B cell (primary cell): ENCODE measurements at regions not wholly inside any gene's neighbourhood (a gene's known extent, or its start where the extent isn't known, plus 50 kb on each side); places are given as distances from the start of the nearest gene placed in this dataset.

Experiments used
- ATAC-seq: fragments of 200-7000 bp; cut with Tn5 transposase; one replicate; pipeline ENCODE4 v1.10.0; 2021; ENCODE audit warnings: low read depth, mild to moderate bottlenecking, moderate number of reproducible peaks, moderate library complexity
- CTCF ChIA-PET: fragments of 350-600 bp; sonication (Branson Sonifier 250); formaldehyde crosslinking; loops from one replicate; lab custom pipeline; 2021; ENCODE audit warnings: antibody characterized with exemption, inconsistent platforms; lab: Charles Lee
- POLR2A ChIA-PET: fragments of 350-600 bp; sonication (Branson Sonifier 250); formaldehyde crosslinking; loops from one replicate; lab custom pipeline; 2021; ENCODE audit warnings: antibody characterized with exemption; lab: Charles Lee
- DNase-seq: peaks from one replicate; pipeline ENCODE4 v3.0.0; 2013
- H2AFZ ChIP-seq: 2 replicates; pipeline ENCODE4 v1.6.1; 2012; ENCODE audit warnings: mild to moderate bottlenecking, low read depth, low read length; ENCODE audit not compliant: insufficient read depth, poor library complexity, severe bottlenecking
- H3K27ac ChIP-seq, 2 donors: 1 replicate in 1 of 2; 2 replicates in 1 of 2; pipeline ENCODE4 v1.5.1; 2012 to 2013; ENCODE audit warnings: low read length in 2 of 2, mild to moderate bottlenecking in 2 of 2, moderate library complexity in 1 of 2
- H3K27me3 ChIP-seq, 4 experiments: fragments of 200-600 bp in 1 of 4; sonication (generic) in 1 of 4; replicated peaks in 1 of 4; 1 replicate in 2 of 4; 2 replicates in 2 of 4; pipeline versions ENCODE4 v1.6.1 to v1.7.0; 2013 to 2016; ENCODE audit warnings: low read length in 3 of 4, mild to moderate bottlenecking in 2 of 4, mixed read lengths in 1 of 4, moderate library complexity in 1 of 4; ENCODE audit not compliant: insufficient read depth in 4 of 4, control insufficient read depth in 3 of 4; ENCODE audit errors: control extremely low read depth in 1 of 4
- H3K36me3 ChIP-seq, 2 experiments: replicated peaks in 1 of 2; 1 replicate in 1 of 2; 2 replicates in 1 of 2; pipeline versions ENCODE4 v1.6.1 to v1.7.1; 2013; ENCODE audit warnings: low read length in 1 of 2; ENCODE audit not compliant: insufficient read depth in 2 of 2, control insufficient read depth in 1 of 2; ENCODE audit errors: control extremely low read depth in 1 of 2, extremely low read depth in 1 of 2
- H3K4me1 ChIP-seq, 2 donors: fragments of 200-600 bp in 1 of 2; sonication (generic) in 1 of 2; 1 replicate in 1 of 2; 2 replicates in 1 of 2; pipeline versions ENCODE4 v1.5.1 to v1.6.1; 2013 to 2017; ENCODE audit warnings: low read length in 2 of 2; ENCODE audit not compliant: control insufficient read depth in 2 of 2, insufficient read depth in 2 of 2
- H3K4me2 ChIP-seq: replicated peaks from 2 replicates; pipeline ENCODE3; 2012; ENCODE audit warnings: mild to moderate bottlenecking, low read depth, low read length; ENCODE audit not compliant: poor library complexity, severe bottlenecking
- H3K4me3 ChIP-seq, 5 experiments: fragments of 200-600 bp in 1 of 5; sonication (generic) in 1 of 5; 1 replicate in 3 of 5; 2 replicates in 2 of 5; pipeline versions ENCODE4 v1.5.1 to v1.7.0; 2011 to 2016; ENCODE audit warnings: low read length in 4 of 5, mild to moderate bottlenecking in 4 of 5, low read depth in 2 of 5, control low read depth in 1 of 5, moderate library complexity in 1 of 5; ENCODE audit not compliant: insufficient read depth in 1 of 5; ENCODE audit errors: control extremely low read depth in 1 of 5, extremely low read depth in 1 of 5
- H3K79me2 ChIP-seq: fragments of 200-600 bp; sonication (generic); one replicate; pipeline ENCODE4 v1.6.0; 2016; ENCODE audit warnings: low read length; ENCODE audit not compliant: control insufficient read depth, insufficient read depth
- H3K9ac ChIP-seq: fragments of 200-600 bp; sonication (generic); 2 replicates; pipeline ENCODE4 v1.6.1; 2017; ENCODE audit warnings: mild to moderate bottlenecking, low read length, moderate library complexity
- H3K9me3 ChIP-seq, 3 donors: one replicate each; pipeline versions ENCODE4 v1.6.1 to v1.7.1; 2013; ENCODE audit warnings: low read length in 2 of 3; ENCODE audit not compliant: control insufficient read depth in 2 of 3, insufficient read depth in 1 of 3; ENCODE audit errors: control extremely low read depth in 1 of 3
- H4K20me1 ChIP-seq: 2 replicates; pipeline ENCODE4 v1.6.0; 2012; ENCODE audit warnings: mild to moderate bottlenecking, low read length; ENCODE audit not compliant: insufficient read depth, control insufficient read depth, poor library complexity, severe bottlenecking
- H3K27ac Mint-ChIP-seq: one replicate; pipeline ENCODE4 v1.8.0; 2021; ENCODE audit warnings: mixed read lengths
- H3K27me3 Mint-ChIP-seq: one replicate; pipeline ENCODE4 v1.8.0; 2021; ENCODE audit warnings: mixed read lengths
- H3K4me1 Mint-ChIP-seq: one replicate; pipeline ENCODE4 v1.8.0; 2021; ENCODE audit warnings: mixed read lengths
- H3K4me3 Mint-ChIP-seq: one replicate; pipeline ENCODE4 v1.8.0; 2021; ENCODE audit warnings: mixed read lengths
- H3K9me3 Mint-ChIP-seq: one replicate; pipeline ENCODE4 v1.8.0; 2022; ENCODE audit warnings: mixed read lengths; ENCODE audit not compliant: insufficient read depth
- CTCF ChIP-seq: fragments of 200-600 bp; IDR thresholded peaks from one replicate; pipeline ENCODE4 v1.8.0; 2022; ENCODE audit warnings: antibody characterized with exemption, mild to moderate bottlenecking
- EZH2 ChIP-seq: IDR thresholded peaks from 2 replicates; pipeline ENCODE4 v1.6.1; 2012; ENCODE audit warnings: borderline replicate concordance, low read depth, mild to moderate bottlenecking, moderate library complexity, low read length; ENCODE audit not compliant: insufficient read depth, poor library complexity, severe bottlenecking
- WGBS: methylation state at CpG from one replicate; pipeline ENCODE4 v1.1.5; 2013; ENCODE audit warnings: missing lambda C conversion rate; ENCODE audit not compliant: insufficient coverage; 5-methylcytosine and 5-hydroxymethylcytosine counted together
- intact Hi-C: fragments of 100-400 bp; cut with micrococcal nuclease; formaldehyde crosslinking; loops from one replicate; pipeline ENCODE4 v1.10.0; 2022

- peaks cover 43% of the 10 kb centered on the region for H3K27me3 Mint-ChIP-seq
- no peaks in the 10 kb centered on the region for H3K4me1 Mint-ChIP-seq
- H3K79me2 ChIP-seq, result no peaks in the 10 kb centered on the region
- ChIA-PET CTCF (no interaction called here), POLR2A (no interaction called here)
- no peak overlapping the region for H3K4me3 Mint-ChIP-seq
- peaks cover 7% of the 10 kb centered on the region for H3K9me3 Mint-ChIP-seq
- no peak for ATAC-seq
- H3K9me3 ChIP-seq, result peaks cover 0 to 20% (median 4%) of the 10 kb centered on the region in 3 donors
- H3K27ac Mint-ChIP-seq, result no peak overlapping the region
- H3K4me3 ChIP-seq, result no peak overlapping the region
- H3K4me2 ChIP-seq, result no peak overlapping the region
- no peaks in the 10 kb centered on the region for H3K36me3 ChIP-seq
- no peak overlapping the region for H2AFZ ChIP-seq
- intact Hi-C loops, result no loop called here
- H4K20me1 ChIP-seq, result no peaks in the 10 kb centered on the region
- H3K27ac ChIP-seq, result no peak overlapping the region
- no peak overlapping the region for H3K9ac ChIP-seq
- peaks cover 0 to 4% (median 2%) of the 10 kb centered on the region in 4 experiments for H3K27me3 ChIP-seq
- DNase-seq, result no peak
- no peak for TF ChIP-seq CTCF
- TF ChIP-seq EZH2, result no peak
- no peaks in the 10 kb centered on the region for H3K4me1 ChIP-seq
Observed at GRCh38 chr6:40319124-40319523, 268.0 kb downstream of the LRFN2 start.

- intact Hi-C loops, result no loop called here
- DNase-seq (no peak), ATAC-seq (no peak)
- no peak overlapping the region for H3K4me3 ChIP-seq
- H3K4me2 ChIP-seq, result no peak overlapping the region
- H3K4me1 ChIP-seq, result no peaks in the 10 kb centered on the region
- Mint-ChIP-seq H3K4me3 (no peak overlapping the region), H3K27ac (no peak overlapping the region), H3K9me3 (peaks cover 7% of the 10 kb centered on the region), H3K4me1 (no peaks in the 10 kb centered on the region), H3K27me3 (peaks cover 32% of the 10 kb centered on the region)
- no peak overlapping the region for H2AFZ ChIP-seq
- no peaks in the 10 kb centered on the region for H3K79me2 ChIP-seq
- no peak overlapping the region for H3K9ac ChIP-seq
- 95% methylated on average over 4 of the region's 5 CpGs for WGBS
- ChIA-PET CTCF (no interaction called here), POLR2A (no interaction called here)
- TF ChIP-seq EZH2, result no peak
- no peak for TF ChIP-seq CTCF
- H3K36me3 ChIP-seq, result no peaks in the 10 kb centered on the region
- no peak overlapping the region for H3K27ac ChIP-seq
- peaks cover 0 to 11% (median 2%) of the 10 kb centered on the region in 4 experiments for H3K27me3 ChIP-seq
- H4K20me1 ChIP-seq, result no peaks in the 10 kb centered on the region
- peaks cover 0 to 9% (median 4%) of the 10 kb centered on the region in 3 donors for H3K9me3 ChIP-seq
Observed at GRCh38 chr6:40315060-40315459, 272.1 kb downstream of the LRFN2 start.
